T-helper 17 cell (primary cell): ENCODE measurements at regions not wholly inside any gene's neighbourhood (a gene's known extent, or its start where the extent isn't known, plus 50 kb on each side); places are given as distances from the start of the nearest gene placed in this dataset.

Source experiments
- ATAC-seq: fragments of 150-1000 bp; cut with Tn5 transposase; 2 replicates; pipeline ENCODE4 v1.10.0; 2021; ENCODE audit warnings: mild to moderate bottlenecking, moderate library complexity
- DNase-seq, 3 donors: peaks; one replicate each; pipeline versions ENCODE4 v3.0.0 to v3.0.0-alpha.2; 2020 to 2021
- H3K9me3 ChIP-seq: one replicate; pipeline ENCODE4 v1.7.0; 2013; ENCODE audit warnings: low read length, mild to moderate bottlenecking; ENCODE audit not compliant: control insufficient read depth, poor library complexity, severe bottlenecking
- H3K27ac Mint-ChIP-seq: one replicate; pipeline ENCODE4 v1.8.0; 2022; ENCODE audit warnings: mild to moderate bottlenecking, moderate library complexity, mixed read lengths
- H3K27me3 Mint-ChIP-seq: one replicate; pipeline ENCODE4 v1.8.0; 2022; ENCODE audit warnings: mixed read lengths
- H3K36me3 Mint-ChIP-seq: one replicate; pipeline ENCODE4 v1.8.0; 2022; ENCODE audit warnings: low read depth, mixed read lengths
- H3K4me1 Mint-ChIP-seq: one replicate; pipeline ENCODE4 v1.8.0; 2022; ENCODE audit warnings: mild to moderate bottlenecking, mixed read lengths
- H3K4me3 Mint-ChIP-seq: one replicate; pipeline ENCODE4 v1.8.0; 2022; ENCODE audit warnings: mild to moderate bottlenecking, moderate library complexity, mixed read lengths

GRCh38 chr1:229153955-229154548, 116.9 kb upstream of the RAB4A start:
- no peak for DNase-seq
- ATAC-seq: no peak
- no peak overlapping the region for H3K27ac Mint-ChIP-seq
- H3K27me3 Mint-ChIP-seq: no peaks in the 10 kb centered on the region
- H3K9me3 ChIP-seq: no peaks in the 10 kb centered on the region
- no peak overlapping the region for H3K4me3 Mint-ChIP-seq
- peaks cover 18% of the 10 kb centered on the region for H3K4me1 Mint-ChIP-seq
- H3K36me3 Mint-ChIP-seq: peaks cover 3% of the 10 kb centered on the region

GRCh38 chr1:229154811-229155210, 116.1 kb upstream of the RAB4A start:
- peaks cover 3% of the 10 kb centered on the region for H3K36me3 Mint-ChIP-seq
- peaks cover 18% of the 10 kb centered on the region for H3K4me1 Mint-ChIP-seq
- H3K9me3 ChIP-seq: no peaks in the 10 kb centered on the region
- no peak overlapping the region for H3K27ac Mint-ChIP-seq
- no peaks in the 10 kb centered on the region for H3K27me3 Mint-ChIP-seq
- peak overlapping the region; percentile 19 for H3K4me3 Mint-ChIP-seq
- DNase-seq (no peak), ATAC-seq (no peak)

GRCh38 chr1:229155472-229155871, 115.4 kb upstream of the RAB4A start:
- no peaks in the 10 kb centered on the region for H3K9me3 ChIP-seq
- Mint-ChIP-seq H3K4me1 (peaks cover 18% of the 10 kb centered on the region), H3K4me3 (peak overlapping the region; percentile 72), H3K27ac (peak overlapping the region; percentile 57), H3K36me3 (peaks cover 3% of the 10 kb centered on the region), H3K27me3 (no peaks in the 10 kb centered on the region)
- DNase-seq: no peak
- peak; percentile 78 for ATAC-seq

- no peaks in the 10 kb centered on the region for H3K9me3 ChIP-seq
- Mint-ChIP-seq H3K4me3 (no peak overlapping the region), H3K36me3 (peaks cover 3% of the 10 kb centered on the region), H3K4me1 (peaks cover 18% of the 10 kb centered on the region), H3K27ac (peak overlapping the region; percentile 60), H3K27me3 (no peaks in the 10 kb centered on the region)
- ATAC-seq (no peak), DNase-seq (no peak)
These were observed 114.0 kb upstream of the RAB4A start for GRCh38 chr1:229156872-229157271.

GRCh38 chr1:229157480-229157879, 113.4 kb upstream of the RAB4A start:
- no peaks in the 10 kb centered on the region for H3K9me3 ChIP-seq
- H3K36me3 Mint-ChIP-seq: peaks cover 1% of the 10 kb centered on the region
- no peaks in the 10 kb centered on the region for H3K27me3 Mint-ChIP-seq
- DNase-seq (no peak), ATAC-seq (no peak)
- peaks cover 16% of the 10 kb centered on the region for H3K4me1 Mint-ChIP-seq
- no peak overlapping the region for H3K27ac Mint-ChIP-seq
- no peak overlapping the region for H3K4me3 Mint-ChIP-seq

GRCh38 chr1:229158341-229158921, 112.5 kb upstream of the RAB4A start:
- ATAC-seq (peak; percentile 33), DNase-seq (no peak)
- Mint-ChIP-seq H3K27me3 (no peaks in the 10 kb centered on the region), H3K4me1 (peaks cover 15% of the 10 kb centered on the region), H3K4me3 (no peak overlapping the region), H3K36me3 (no peaks in the 10 kb centered on the region), H3K27ac (no peak overlapping the region)
- no peaks in the 10 kb centered on the region for H3K9me3 ChIP-seq

- ATAC-seq: no peak
- DNase-seq: no peak
- no peaks in the 10 kb centered on the region for H3K36me3 Mint-ChIP-seq
- no peak overlapping the region for H3K27ac Mint-ChIP-seq
- peaks cover 15% of the 10 kb centered on the region for H3K4me1 Mint-ChIP-seq
- no peak overlapping the region for H3K4me3 Mint-ChIP-seq
- no peaks in the 10 kb centered on the region for H3K9me3 ChIP-seq
- no peaks in the 10 kb centered on the region for H3K27me3 Mint-ChIP-seq
These were observed 112.0 kb upstream of the RAB4A start for GRCh38 chr1:229158927-229159326.

- H3K4me3 Mint-ChIP-seq: no peak overlapping the region
- ATAC-seq: no peak
- H3K27me3 Mint-ChIP-seq: peaks cover 8% of the 10 kb centered on the region
- H3K36me3 Mint-ChIP-seq: peaks cover 2% of the 10 kb centered on the region
- no peaks in the 10 kb centered on the region for H3K9me3 ChIP-seq
- DNase-seq: no peak
- H3K27ac Mint-ChIP-seq: peak overlapping the region; percentile 68
- peaks cover 21% of the 10 kb centered on the region for H3K4me1 Mint-ChIP-seq
These were observed 111.0 kb upstream of the RAB4A start for GRCh38 chr1:229159668-229160544.

- no peak overlapping the region for H3K4me3 Mint-ChIP-seq
- no peak overlapping the region for H3K27ac Mint-ChIP-seq
- peaks cover 2% of the 10 kb centered on the region for H3K36me3 Mint-ChIP-seq
- no peak for DNase-seq
- peaks cover 13% of the 10 kb centered on the region for H3K4me1 Mint-ChIP-seq
- peaks cover 14% of the 10 kb centered on the region for H3K27me3 Mint-ChIP-seq
- H3K9me3 ChIP-seq: no peaks in the 10 kb centered on the region
- no peak for ATAC-seq
These were observed 109.2 kb upstream of the RAB4A start for GRCh38 chr1:229161740-229162139.

GRCh38 chr1:229162825-229163515, 107.9 kb upstream of the RAB4A start:
- H3K36me3 Mint-ChIP-seq: peaks cover 2% of the 10 kb centered on the region
- DNase-seq (no peak), ATAC-seq (no peak)
- H3K9me3 ChIP-seq: no peaks in the 10 kb centered on the region
- H3K4me3 Mint-ChIP-seq: no peak overlapping the region
- peaks cover 19% of the 10 kb centered on the region for H3K27me3 Mint-ChIP-seq
- peaks cover 11% of the 10 kb centered on the region for H3K4me1 Mint-ChIP-seq
- no peak overlapping the region for H3K27ac Mint-ChIP-seq

- no peaks in the 10 kb centered on the region for H3K9me3 ChIP-seq
- Mint-ChIP-seq H3K4me3 (no peak overlapping the region), H3K36me3 (peaks cover 2% of the 10 kb centered on the region), H3K4me1 (peaks cover 11% of the 10 kb centered on the region), H3K27ac (peak overlapping the region; percentile 44), H3K27me3 (peaks cover 19% of the 10 kb centered on the region)
- no peak for ATAC-seq
- no peak for DNase-seq
These were observed 106.6 kb upstream of the RAB4A start for GRCh38 chr1:229164348-229164747.

- peak overlapping the region; percentile 44 for H3K27ac Mint-ChIP-seq
- peaks cover 19% of the 10 kb centered on the region for H3K27me3 Mint-ChIP-seq
- peaks cover 2% of the 10 kb centered on the region for H3K36me3 Mint-ChIP-seq
- no peaks in the 10 kb centered on the region for H3K9me3 ChIP-seq
- DNase-seq (no peak), ATAC-seq (no peak)
- H3K4me1 Mint-ChIP-seq: peaks cover 11% of the 10 kb centered on the region
- no peak overlapping the region for H3K4me3 Mint-ChIP-seq
These were observed 105.8 kb upstream of the RAB4A start for GRCh38 chr1:229164836-229165735.
